Upper lobe of right lung (tissue), 1 donor: ENCODE measurements at regions not wholly inside any gene's neighbourhood (a gene's known extent, or its start where the extent isn't known, plus 50 kb on each side); places are given as distances from the start of the nearest gene placed in this dataset.

ENCODE experiments used
- ATAC-seq: fragments of 200-7000 bp; cut with Tn5 transposase; one replicate; pipeline ENCODE4 v1.9.1; 2020; ENCODE audit warnings: mild to moderate bottlenecking, moderate library complexity
- DNase-seq: peaks from one replicate; pipeline ENCODE4 v3.0.0-alpha.2; 2020
- H3K27ac ChIP-seq: fragments of 200-600 bp; one replicate; pipeline ENCODE4 v1.8.0; 2022
- H3K27me3 ChIP-seq: fragments of 200-600 bp; one replicate; pipeline ENCODE4 v1.8.0; 2022; ENCODE audit warnings: mild to moderate bottlenecking
- H3K36me3 ChIP-seq: fragments of 200-600 bp; one replicate; pipeline ENCODE4 v1.8.0; 2022
- H3K4me1 ChIP-seq: fragments of 200-600 bp; one replicate; pipeline ENCODE4 v1.8.0; 2022
- H3K4me3 ChIP-seq: fragments of 200-600 bp; one replicate; pipeline ENCODE4 v1.8.0; 2022; ENCODE audit warnings: mild to moderate bottlenecking
- H3K9me3 ChIP-seq: fragments of 200-600 bp; one replicate; pipeline ENCODE4 v1.8.0; 2022
- CTCF ChIP-seq: fragments of 200-600 bp; IDR thresholded peaks from one replicate; pipeline ENCODE4 v1.8.0; 2022; ENCODE audit warnings: antibody characterized with exemption
- intact Hi-C: fragments of 100-400 bp; cut with DNase I; formaldehyde crosslinking; loops from one replicate; pipeline ENCODE4 v1.11.0; 2022
- donor health status: DM: no; HTN: yes; CAD: no; lungs with severe emphysema.

- H3K27me3 ChIP-seq, result no peaks in the 10 kb centered on the region
Measured at GRCh38 chr2:7916670-7917069, 765.2 kb upstream of the ID2 start.

GRCh38 chr2:7919510-7919909, 762.3 kb upstream of the ID2 start:
- Histone ChIP-seq H3K9me3 (no peaks in the 10 kb centered on the region), H3K36me3 (no peaks in the 10 kb centered on the region), H3K4me3 (no peak overlapping the region), H3K4me1 (no peaks in the 10 kb centered on the region), H3K27me3 (no peaks in the 10 kb centered on the region), H3K27ac (no peak overlapping the region)
- intact Hi-C loops, result no loop called here
- ATAC-seq (no peak), DNase-seq (no peak)
- no peak for TF ChIP-seq CTCF

More at GRCh38 chr2:7916670-7917069, 765.2 kb upstream of the ID2 start:
- no peak for DNase-seq
- H3K4me1 ChIP-seq, result no peaks in the 10 kb centered on the region
- ATAC-seq, result no peak
- no peaks in the 10 kb centered on the region for H3K36me3 ChIP-seq
- no peak overlapping the region for H3K27ac ChIP-seq
- intact Hi-C loops, result no loop called here
- TF ChIP-seq CTCF, result no peak
- no peak overlapping the region for H3K4me3 ChIP-seq
- H3K9me3 ChIP-seq, result no peaks in the 10 kb centered on the region

GRCh38 chr2:7924023-7924762, 757.7 kb upstream of the ID2 start:
- DNase-seq (no peak), ATAC-seq (no peak)
- no peak for TF ChIP-seq CTCF
- intact Hi-C loops, result no loop called here
- no peak overlapping the region for H3K4me3 ChIP-seq
- H3K4me1 ChIP-seq, result no peaks in the 10 kb centered on the region
- H3K9me3 ChIP-seq, result no peaks in the 10 kb centered on the region
- H3K27ac ChIP-seq, result no peak overlapping the region
- no peaks in the 10 kb centered on the region for H3K36me3 ChIP-seq
- no peaks in the 10 kb centered on the region for H3K27me3 ChIP-seq

GRCh38 chr2:7925506-7925905, 756.4 kb upstream of the ID2 start:
- H3K9me3 ChIP-seq, result no peaks in the 10 kb centered on the region
- no peaks in the 10 kb centered on the region for H3K27me3 ChIP-seq
- no peak overlapping the region for H3K4me3 ChIP-seq
- no peak overlapping the region for H3K27ac ChIP-seq
- intact Hi-C loops, result no loop called here
- DNase-seq (no peak), ATAC-seq (no peak)
- H3K4me1 ChIP-seq, result no peaks in the 10 kb centered on the region
- TF ChIP-seq CTCF, result no peak
- H3K36me3 ChIP-seq, result no peaks in the 10 kb centered on the region

- H3K27ac ChIP-seq, result no peak overlapping the region
- no peaks in the 10 kb centered on the region for H3K9me3 ChIP-seq
- no peak for TF ChIP-seq CTCF
- intact Hi-C loops, result no loop called here
- H3K4me3 ChIP-seq, result no peak overlapping the region
- H3K27me3 ChIP-seq, result no peaks in the 10 kb centered on the region
- ATAC-seq (no peak), DNase-seq (no peak)
- H3K36me3 ChIP-seq, result no peaks in the 10 kb centered on the region
- no peaks in the 10 kb centered on the region for H3K4me1 ChIP-seq
Measured at GRCh38 chr2:7927691-7928090, 754.2 kb upstream of the ID2 start.

GRCh38 chr2:7929281-7929680, 752.6 kb upstream of the ID2 start:
- Histone ChIP-seq H3K27me3 (no peaks in the 10 kb centered on the region), H3K4me1 (no peaks in the 10 kb centered on the region), H3K27ac (no peak overlapping the region), H3K4me3 (no peak overlapping the region), H3K36me3 (no peaks in the 10 kb centered on the region), H3K9me3 (no peaks in the 10 kb centered on the region)
- TF ChIP-seq CTCF, result no peak
- DNase-seq (no peak), ATAC-seq (no peak)
- intact Hi-C loops, result no loop called here
